Nephron progenitor cell (in vitro differentiated cells): ENCODE measurements at regions not wholly inside any gene's neighbourhood (a gene's known extent, or its start where the extent isn't known, plus 50 kb on each side); places are given as distances from the start of the nearest gene placed in this dataset.
"Not testable (repeated sequence)": the region's sequence is repeated elsewhere in the genome, so short reads cannot be mapped to it uniquely, and the experiment has no call there.

Experiments
- DNase-seq: peaks from one replicate; pipeline ENCODE4 v3.0.0; 2021
- H3K27ac Mint-ChIP-seq: 2 replicates; pipeline ENCODE4 v1.8.0; 2021; ENCODE audit warnings: mild to moderate bottlenecking, moderate library complexity, mixed read lengths
- H3K27me3 Mint-ChIP-seq: 2 replicates; pipeline ENCODE4 v1.8.0; 2021; ENCODE audit warnings: mild to moderate bottlenecking, low read depth, mixed read lengths; ENCODE audit not compliant: poor library complexity
- H3K36me3 Mint-ChIP-seq: 2 replicates; pipeline ENCODE4 v1.8.0; 2021; ENCODE audit warnings: low read depth, mixed read lengths
- H3K4me1 Mint-ChIP-seq: 2 replicates; pipeline ENCODE4 v1.8.0; 2021; ENCODE audit warnings: mixed read lengths
- H3K4me3 Mint-ChIP-seq: 2 replicates; pipeline ENCODE4 v1.8.0; 2021; ENCODE audit warnings: mild to moderate bottlenecking, moderate library complexity, mixed read lengths
- H3K9me3 Mint-ChIP-seq: 2 replicates; pipeline ENCODE4 v1.8.0; 2021; ENCODE audit warnings: mild to moderate bottlenecking, moderate library complexity, mixed read lengths
- CTCF ChIP-seq: fragments of 200-600 bp; sonication (generic); IDR thresholded peaks from 2 replicates; pipeline ENCODE4 v1.5.0; 2021; ENCODE audit warnings: antibody characterized with exemption

- peak; percentile 28 for DNase-seq
- Mint-ChIP-seq H3K27ac (peak overlapping the region; percentile 48), H3K4me1 (peaks cover 54% of the 10 kb centered on the region), H3K9me3 (peaks cover 8% of the 10 kb centered on the region), H3K36me3 (peaks cover 45% of the 10 kb centered on the region), H3K27me3 (peaks cover 11% of the 10 kb centered on the region), H3K4me3 (no peak overlapping the region)
- no peak for TF ChIP-seq CTCF
These were observed 68.9 kb upstream of the METRNL start for GRCh38 chr17:83010206-83011200.

DNA sequence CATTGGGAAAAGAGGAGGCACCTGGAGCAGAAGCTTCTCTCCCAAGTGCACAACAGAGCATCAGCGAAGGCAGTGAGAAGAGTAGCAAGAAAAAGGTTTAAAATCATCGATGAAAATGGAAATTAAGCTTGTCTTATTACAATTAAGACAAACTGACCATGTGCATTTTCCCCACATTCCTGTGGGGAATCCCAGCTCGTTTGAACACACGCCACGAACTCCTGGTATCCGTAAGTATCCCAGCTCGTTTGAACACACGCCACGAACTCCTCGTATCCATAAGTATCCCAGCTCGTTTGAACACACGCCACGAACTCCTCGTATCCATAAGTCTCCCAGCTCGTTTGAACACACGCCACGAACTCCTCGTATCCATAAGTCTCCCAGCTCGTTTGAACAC, 67.7 kb upstream of the METRNL start:
- not testable (repeated sequence) for H3K4me3 Mint-ChIP-seq, H3K27ac Mint-ChIP-seq, H3K9me3 Mint-ChIP-seq, DNase-seq
- peaks cover 11% of the 10 kb centered on the region for H3K27me3 Mint-ChIP-seq
- peaks cover 36% of the 10 kb centered on the region for H3K36me3 Mint-ChIP-seq
- H3K4me1 Mint-ChIP-seq, result peaks cover 53% of the 10 kb centered on the region

GRCh38 chr17:83012200-83012785, 67.1 kb upstream of the METRNL start:
- Mint-ChIP-seq H3K4me1 (peaks cover 47% of the 10 kb centered on the region), H3K9me3 (peaks cover 10% of the 10 kb centered on the region), H3K27ac (peak overlapping the region; percentile 89), H3K36me3 (peaks cover 36% of the 10 kb centered on the region), H3K27me3 (peaks cover 11% of the 10 kb centered on the region), H3K4me3 (no peak overlapping the region)
- TF ChIP-seq CTCF, result no peak
- DNase-seq, result no peak

- no peak for TF ChIP-seq CTCF
- peak overlapping the region; percentile 89 for H3K27ac Mint-ChIP-seq
- DNase-seq, result no peak
These were observed 66.3 kb upstream of the METRNL start for GRCh38 chr17:83012868-83013778.

GRCh38 chr17:83013779-83014117, 65.7 kb upstream of the METRNL start:
- peaks cover 10% of the 10 kb centered on the region for H3K27me3 Mint-ChIP-seq
- H3K27ac Mint-ChIP-seq, result no peak overlapping the region
- H3K9me3 Mint-ChIP-seq, result peaks cover 13% of the 10 kb centered on the region
- peaks cover 32% of the 10 kb centered on the region for H3K36me3 Mint-ChIP-seq
- peaks cover 36% of the 10 kb centered on the region for H3K4me1 Mint-ChIP-seq
- DNase-seq, result no peak
- TF ChIP-seq CTCF, result no peak
- no peak overlapping the region for H3K4me3 Mint-ChIP-seq

More at GRCh38 chr17:83012868-83013778, 66.3 kb upstream of the METRNL start:
- peaks cover 11% of the 10 kb centered on the region for H3K27me3 Mint-ChIP-seq
- peaks cover 8% of the 10 kb centered on the region for H3K9me3 Mint-ChIP-seq
- H3K4me3 Mint-ChIP-seq, result no peak overlapping the region
- peaks cover 39% of the 10 kb centered on the region for H3K4me1 Mint-ChIP-seq
- H3K36me3 Mint-ChIP-seq, result peaks cover 32% of the 10 kb centered on the region

GRCh38 chr17:83014297-83014696, 65.1 kb upstream of the METRNL start:
- H3K36me3 Mint-ChIP-seq, result peaks cover 36% of the 10 kb centered on the region

More at GRCh38 chr17:83014297-83014696, 65.1 kb upstream of the METRNL start:
- TF ChIP-seq CTCF, result no peak
- peaks cover 36% of the 10 kb centered on the region for H3K4me1 Mint-ChIP-seq
- peaks cover 13% of the 10 kb centered on the region for H3K9me3 Mint-ChIP-seq
- H3K27ac Mint-ChIP-seq, result peak overlapping the region; percentile 34
- no peak for DNase-seq
- peaks cover 8% of the 10 kb centered on the region for H3K27me3 Mint-ChIP-seq
- H3K4me3 Mint-ChIP-seq, result no peak overlapping the region
